Activated T-helper 17 cell treated with anti-CD3 and anti-CD28 coated beads, Interleukin-2, amount 50 U/mL, for 72 hours (primary cell): ENCODE measurements at regions not wholly inside any gene's neighbourhood (a gene's known extent, or its start where the extent isn't known, plus 50 kb on each side); places are given as distances from the start of the nearest gene placed in this dataset.

Experiments
- ATAC-seq: fragments of 150-1000 bp; cut with Tn5 transposase; replicated peaks from 2 replicates; pipeline ENCODE4 v1.10.0; 2021; ENCODE audit warnings: mild to moderate bottlenecking, moderate library complexity
- H3K27ac Mint-ChIP-seq: one replicate; pipeline ENCODE4 v1.8.0; 2022; ENCODE audit warnings: mixed read lengths
- H3K27me3 Mint-ChIP-seq: one replicate; pipeline ENCODE4 v1.8.0; 2022; ENCODE audit warnings: mixed read lengths
- H3K36me3 Mint-ChIP-seq: one replicate; pipeline ENCODE4 v1.8.0; 2022; ENCODE audit warnings: low read depth, mild to moderate bottlenecking, mixed read lengths
- H3K4me1 Mint-ChIP-seq: one replicate; pipeline ENCODE4 v1.8.0; 2022; ENCODE audit warnings: mixed read lengths
- H3K4me3 Mint-ChIP-seq: one replicate; pipeline ENCODE4 v1.8.0; 2022; ENCODE audit warnings: mild to moderate bottlenecking, mixed read lengths
- H3K9me3 Mint-ChIP-seq: one replicate; pipeline ENCODE4 v1.8.0; 2022; ENCODE audit warnings: mixed read lengths

GRCh38 chr2:194985258-194985657, 671.8 kb upstream of the SLC39A10 start:
- no peaks in the 10 kb centered on the region for H3K36me3 Mint-ChIP-seq
- H3K4me1 Mint-ChIP-seq, result no peaks in the 10 kb centered on the region
- ATAC-seq, result no peak
- H3K9me3 Mint-ChIP-seq, result peaks cover 23% of the 10 kb centered on the region
- H3K4me3 Mint-ChIP-seq, result no peak overlapping the region
- H3K27me3 Mint-ChIP-seq, result no peaks in the 10 kb centered on the region
- no peak overlapping the region for H3K27ac Mint-ChIP-seq

- ATAC-seq, result no peak
- Mint-ChIP-seq H3K36me3 (no peaks in the 10 kb centered on the region), H3K9me3 (peaks cover 14% of the 10 kb centered on the region), H3K4me1 (no peaks in the 10 kb centered on the region), H3K4me3 (no peak overlapping the region), H3K27ac (no peak overlapping the region), H3K27me3 (no peaks in the 10 kb centered on the region)
Measured at GRCh38 chr2:194962254-194962653, 694.8 kb upstream of the SLC39A10 start.

- ATAC-seq, result no peak
- Mint-ChIP-seq H3K27ac (no peak overlapping the region), H3K36me3 (no peaks in the 10 kb centered on the region), H3K27me3 (no peaks in the 10 kb centered on the region), H3K9me3 (peaks cover 5% of the 10 kb centered on the region), H3K4me3 (no peak overlapping the region), H3K4me1 (no peaks in the 10 kb centered on the region)
Measured at GRCh38 chr2:194954218-194954617, 702.8 kb upstream of the SLC39A10 start.

DNA sequence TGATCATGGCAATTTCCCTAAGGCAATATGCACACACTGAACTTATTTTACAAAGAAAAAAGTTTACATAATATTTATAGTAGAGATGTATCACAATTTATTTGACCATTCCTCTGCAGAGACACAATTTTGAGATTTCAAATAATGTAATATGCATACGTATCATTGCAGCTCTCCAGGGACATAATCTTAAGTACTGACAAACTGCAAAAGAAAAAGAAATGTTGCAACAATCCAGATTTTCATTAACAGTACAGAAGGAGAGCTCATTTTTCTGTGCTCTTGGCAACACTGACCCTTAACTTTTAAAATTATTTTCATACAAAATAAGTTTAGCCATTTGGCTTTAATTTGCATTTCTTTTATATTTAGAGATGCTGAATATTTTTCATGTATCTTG, 710.2 kb upstream of the SLC39A10 start:
- Mint-ChIP-seq H3K27me3 (no peaks in the 10 kb centered on the region), H3K9me3 (no peaks in the 10 kb centered on the region), H3K36me3 (no peaks in the 10 kb centered on the region), H3K4me3 (no peak overlapping the region), H3K27ac (no peak overlapping the region), H3K4me1 (no peaks in the 10 kb centered on the region)
- ATAC-seq, result no peak

DNA sequence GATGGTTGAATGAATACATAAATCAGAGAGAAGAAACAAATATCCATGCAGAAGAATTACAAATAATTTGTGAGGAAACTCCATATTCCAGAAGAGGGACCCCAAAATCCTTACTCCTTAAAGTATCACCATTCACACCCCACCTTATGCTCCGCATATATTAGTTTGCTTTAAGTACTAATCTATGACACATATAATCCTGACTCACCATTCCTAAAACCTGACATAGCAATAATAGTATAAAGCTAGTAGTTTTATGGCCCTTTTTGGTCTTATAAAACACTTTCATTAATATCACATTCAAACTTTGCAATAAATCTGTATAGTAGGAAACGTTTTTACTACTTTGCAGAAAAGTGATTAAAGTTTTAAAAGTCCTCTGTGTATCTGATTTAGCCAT, 719.0 kb upstream of the SLC39A10 start:
- Mint-ChIP-seq H3K9me3 (no peaks in the 10 kb centered on the region), H3K27ac (no peak overlapping the region), H3K36me3 (no peaks in the 10 kb centered on the region), H3K4me1 (no peaks in the 10 kb centered on the region), H3K27me3 (peaks cover 6% of the 10 kb centered on the region), H3K4me3 (no peak overlapping the region)
- ATAC-seq, result no peak

DNA sequence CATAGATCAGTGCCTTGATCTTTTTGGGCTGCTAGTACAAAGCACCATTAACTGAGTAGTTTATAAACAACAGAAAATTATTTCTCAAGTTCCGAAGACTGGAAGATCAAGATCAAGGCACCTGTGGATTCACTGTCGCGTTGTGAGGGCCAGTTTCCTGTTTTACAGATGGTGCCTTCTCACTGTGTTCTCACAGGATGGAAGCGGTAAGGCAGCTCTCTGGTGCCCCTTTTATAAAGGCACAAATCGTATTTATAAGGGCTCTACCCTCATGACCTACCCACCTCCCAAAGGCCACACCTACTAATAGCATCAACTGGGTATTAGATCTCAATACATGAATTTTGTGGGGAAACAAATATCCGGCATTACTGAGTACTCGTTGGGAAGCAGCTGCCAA, 729.5 kb upstream of the SLC39A10 start:
- no peak overlapping the region for H3K27ac Mint-ChIP-seq
- no peak for ATAC-seq
- no peaks in the 10 kb centered on the region for H3K27me3 Mint-ChIP-seq
- no peaks in the 10 kb centered on the region for H3K36me3 Mint-ChIP-seq
- no peaks in the 10 kb centered on the region for H3K4me1 Mint-ChIP-seq
- no peaks in the 10 kb centered on the region for H3K9me3 Mint-ChIP-seq
- no peak overlapping the region for H3K4me3 Mint-ChIP-seq

GRCh38 chr2:194926873-194927272, 730.2 kb upstream of the SLC39A10 start:
- Mint-ChIP-seq H3K27me3 (no peaks in the 10 kb centered on the region), H3K36me3 (no peaks in the 10 kb centered on the region), H3K27ac (no peak overlapping the region), H3K4me3 (no peak overlapping the region), H3K4me1 (no peaks in the 10 kb centered on the region), H3K9me3 (no peaks in the 10 kb centered on the region)
- no peak for ATAC-seq

DNA sequence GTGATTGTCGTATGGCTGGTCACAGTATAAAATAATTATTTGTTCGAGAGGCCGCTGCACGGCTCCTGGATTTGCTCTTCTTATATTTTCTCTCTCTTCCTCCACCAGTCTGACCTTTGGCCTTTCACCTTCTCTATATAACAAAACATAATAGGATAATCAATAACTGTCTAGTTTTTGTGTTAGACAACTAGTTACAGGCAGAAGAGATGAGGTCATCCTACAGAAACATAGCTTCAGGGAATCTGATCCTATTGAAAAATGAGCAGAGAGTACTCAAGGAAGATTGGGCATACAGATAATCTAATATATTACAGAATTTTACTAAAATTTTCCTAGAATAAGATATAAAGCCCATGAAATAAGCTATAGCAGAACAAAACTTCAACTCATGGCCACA, 731.3 kb upstream of the SLC39A10 start:
- H3K4me1 Mint-ChIP-seq, result no peaks in the 10 kb centered on the region
- ATAC-seq, result no peak
- no peak overlapping the region for H3K27ac Mint-ChIP-seq
- H3K4me3 Mint-ChIP-seq, result no peak overlapping the region
- H3K27me3 Mint-ChIP-seq, result no peaks in the 10 kb centered on the region
- H3K36me3 Mint-ChIP-seq, result no peaks in the 10 kb centered on the region
- H3K9me3 Mint-ChIP-seq, result no peaks in the 10 kb centered on the region

- Mint-ChIP-seq H3K4me1 (no peaks in the 10 kb centered on the region), H3K4me3 (no peak overlapping the region), H3K27me3 (no peaks in the 10 kb centered on the region), H3K27ac (no peak overlapping the region), H3K9me3 (no peaks in the 10 kb centered on the region), H3K36me3 (no peaks in the 10 kb centered on the region)
- ATAC-seq, result no peak
Measured at GRCh38 chr2:194917519-194917918, 739.5 kb upstream of the SLC39A10 start.

DNA sequence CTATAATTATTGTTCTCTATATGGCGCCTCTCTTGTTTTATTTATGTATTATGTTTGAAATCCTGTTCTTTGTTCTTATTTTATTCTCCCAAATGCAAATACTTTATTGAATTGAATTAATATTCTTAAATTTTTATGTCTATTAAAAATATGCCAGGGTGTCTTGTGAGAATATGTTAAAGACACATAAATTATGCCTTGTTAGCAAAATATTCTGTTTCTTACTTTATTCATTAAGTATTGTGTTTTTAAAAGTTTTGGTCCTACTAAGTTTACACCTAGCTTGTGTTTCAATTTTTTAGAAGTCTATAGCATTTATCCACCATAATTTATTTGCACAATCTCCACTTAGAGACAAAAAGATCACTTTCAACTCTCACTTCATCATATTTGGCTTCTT, 741.5 kb upstream of the SLC39A10 start:
- H3K27me3 Mint-ChIP-seq, result no peaks in the 10 kb centered on the region
- H3K4me3 Mint-ChIP-seq, result no peak overlapping the region
- ATAC-seq, result no peak
- H3K27ac Mint-ChIP-seq, result no peak overlapping the region
- H3K4me1 Mint-ChIP-seq, result no peaks in the 10 kb centered on the region
- no peaks in the 10 kb centered on the region for H3K9me3 Mint-ChIP-seq
- H3K36me3 Mint-ChIP-seq, result no peaks in the 10 kb centered on the region

- Mint-ChIP-seq H3K4me1 (no peaks in the 10 kb centered on the region), H3K4me3 (no peak overlapping the region), H3K9me3 (no peaks in the 10 kb centered on the region), H3K36me3 (no peaks in the 10 kb centered on the region), H3K27me3 (no peaks in the 10 kb centered on the region), H3K27ac (no peak overlapping the region)
- no peak for ATAC-seq
Measured at GRCh38 chr2:194907569-194907968, 749.5 kb upstream of the SLC39A10 start.

- no peaks in the 10 kb centered on the region for H3K4me1 Mint-ChIP-seq
- no peaks in the 10 kb centered on the region for H3K36me3 Mint-ChIP-seq
- H3K4me3 Mint-ChIP-seq, result no peak overlapping the region
- H3K9me3 Mint-ChIP-seq, result no peaks in the 10 kb centered on the region
- H3K27me3 Mint-ChIP-seq, result peaks cover 22% of the 10 kb centered on the region
- no peak for ATAC-seq
- no peak overlapping the region for H3K27ac Mint-ChIP-seq
Measured at GRCh38 chr2:194896871-194897270, 760.2 kb upstream of the SLC39A10 start.

GRCh38 chr2:194883711-194884110, 773.3 kb upstream of the SLC39A10 start:
- H3K4me3 Mint-ChIP-seq, result no peak overlapping the region
- no peak overlapping the region for H3K27ac Mint-ChIP-seq
- H3K9me3 Mint-ChIP-seq, result no peaks in the 10 kb centered on the region
- no peaks in the 10 kb centered on the region for H3K36me3 Mint-ChIP-seq
- H3K4me1 Mint-ChIP-seq, result no peaks in the 10 kb centered on the region
- H3K27me3 Mint-ChIP-seq, result peaks cover 5% of the 10 kb centered on the region
- no peak for ATAC-seq

GRCh38 chr2:194870974-194871535, 786.0 kb upstream of the SLC39A10 start:
- Mint-ChIP-seq H3K9me3 (no peaks in the 10 kb centered on the region), H3K27me3 (no peaks in the 10 kb centered on the region), H3K36me3 (no peaks in the 10 kb centered on the region)

GRCh38 chr2:194867328-194867727, 789.7 kb upstream of the SLC39A10 start:
- Mint-ChIP-seq H3K27ac (no peak overlapping the region), H3K4me1 (no peaks in the 10 kb centered on the region), H3K9me3 (no peaks in the 10 kb centered on the region), H3K27me3 (no peaks in the 10 kb centered on the region), H3K36me3 (no peaks in the 10 kb centered on the region), H3K4me3 (no peak overlapping the region)
- ATAC-seq, result no peak

More at GRCh38 chr2:194870974-194871535, 786.0 kb upstream of the SLC39A10 start:
- ATAC-seq, result no peak
- Mint-ChIP-seq H3K4me1 (no peaks in the 10 kb centered on the region), H3K27ac (no peak overlapping the region), H3K4me3 (no peak overlapping the region)

DNA sequence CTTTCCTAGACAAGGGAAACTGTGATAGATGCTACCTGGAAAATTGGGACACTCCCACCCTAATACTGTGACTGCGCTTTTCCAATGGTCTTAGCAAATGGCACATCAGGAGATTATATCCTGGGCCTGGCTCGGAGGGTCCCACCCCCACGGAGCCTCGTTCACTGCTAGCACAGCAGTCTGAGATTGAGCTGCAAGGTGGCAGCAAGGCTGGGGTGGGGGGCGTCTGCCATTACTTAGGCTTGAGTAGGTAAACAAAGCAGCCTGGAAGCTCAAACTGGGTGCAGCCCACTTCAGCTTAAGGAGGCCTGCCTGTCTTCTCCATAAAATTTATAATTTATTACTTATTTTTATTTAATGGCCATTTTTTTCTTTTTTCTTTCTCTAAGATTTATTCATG, 802.1 kb upstream of the SLC39A10 start:
- H3K4me1 Mint-ChIP-seq, result no peaks in the 10 kb centered on the region
- no peak overlapping the region for H3K27ac Mint-ChIP-seq
- H3K4me3 Mint-ChIP-seq, result no peak overlapping the region
- peaks cover 10% of the 10 kb centered on the region for H3K27me3 Mint-ChIP-seq
- no peak for ATAC-seq
- peaks cover 4% of the 10 kb centered on the region for H3K9me3 Mint-ChIP-seq
- no peaks in the 10 kb centered on the region for H3K36me3 Mint-ChIP-seq
